Activated CD4-positive, alpha-beta T cell treated with anti-CD3 and anti-CD28 coated beads, Interleukin-2, amount 50 U/mL, for 1 hour (primary cell): ENCODE measurements at regions not wholly inside any gene's neighbourhood (a gene's known extent, or its start where the extent isn't known, plus 50 kb on each side); places are given as distances from the start of the nearest gene placed in this dataset.
"Not testable (repeated sequence)": the region's sequence is repeated elsewhere in the genome, so short reads cannot be mapped to it uniquely, and the experiment has no call there.

Source experiments
- DNase-seq: peaks from one replicate; pipeline ENCODE4 v3.0.0-alpha.2; 2020

- DNase-seq: no peak
Measured at GRCh38 chr20:52364405-52364804, 172.8 kb upstream of the ZFP64 start.

GRCh38 chr20:52361650-52362049 is 170.1 kb upstream of the ZFP64 start:
- no peak for DNase-seq

GRCh38 chr20:52349806-52350205 is 158.2 kb upstream of the ZFP64 start:
- no peak for DNase-seq

GRCh38 chr20:52348434-52348833 is 156.9 kb upstream of the ZFP64 start:
- DNase-seq: no peak

- no peak for DNase-seq
Measured at GRCh38 chr20:52346797-52347196, 155.2 kb upstream of the ZFP64 start.

GRCh38 chr20:52342913-52343312 is 151.3 kb upstream of the ZFP64 start:
- DNase-seq: no peak

GRCh38 chr20:52340036-52340634 is 148.6 kb upstream of the ZFP64 start:
- no peak for DNase-seq

- no peak for DNase-seq
Measured at GRCh38 chr20:52332649-52333250, 141.2 kb upstream of the ZFP64 start.

- no peak for DNase-seq
Measured at GRCh38 chr20:52332230-52332629, 140.7 kb upstream of the ZFP64 start.

GRCh38 chr20:52331655-52332054 is 140.1 kb upstream of the ZFP64 start:
- no peak for DNase-seq

GRCh38 chr20:52321396-52321795 is 129.8 kb upstream of the ZFP64 start:
- DNase-seq: no peak

- DNase-seq: no peak
Measured at GRCh38 chr20:52318651-52319050, 127.1 kb upstream of the ZFP64 start.

- no peak for DNase-seq
Measured at GRCh38 chr20:52313341-52313963, 121.9 kb upstream of the ZFP64 start.

- DNase-seq: peak; percentile 52
Measured at GRCh38 chr20:52312132-52312729, 120.7 kb upstream of the ZFP64 start.

GRCh38 chr20:52311209-52311794 is 119.7 kb upstream of the ZFP64 start:
- DNase-seq: no peak

- DNase-seq: no peak
Measured at GRCh38 chr20:52309181-52309580, 117.6 kb upstream of the ZFP64 start.

- DNase-seq: no peak
Measured at GRCh38 chr20:52306477-52306876, 114.9 kb upstream of the ZFP64 start.

- peak; percentile 4 for DNase-seq
Measured at GRCh38 chr20:52305858-52306257, 114.3 kb upstream of the ZFP64 start.

- no peak for DNase-seq
Measured at GRCh38 chr20:52305024-52305645, 113.6 kb upstream of the ZFP64 start.

- no peak for DNase-seq
Measured at GRCh38 chr20:52303281-52303950, 111.8 kb upstream of the ZFP64 start.

GRCh38 chr20:52302736-52303135 is 111.2 kb upstream of the ZFP64 start:
- no peak for DNase-seq

GRCh38 chr20:52302051-52302450 is 110.5 kb upstream of the ZFP64 start:
- DNase-seq: not testable (repeated sequence)

- no peak for DNase-seq
Measured at GRCh38 chr20:52295556-52295955, 104.0 kb upstream of the ZFP64 start.
